Thyroid gland (tissue), 4 donors: ENCODE measurements at regions not wholly inside any gene's neighbourhood (a gene's known extent, or its start where the extent isn't known, plus 50 kb on each side); places are given as distances from the start of the nearest gene placed in this dataset.

ENCODE experiments used
- POLR2A ChIP-seq, 2 donors: fragments of 450-650 bp; IDR thresholded peaks; one replicate each; pipeline ENCODE4 v1.6.1; 2017; ENCODE audit warnings: antibody characterized with exemption in 2 of 2, mild to moderate bottlenecking in 2 of 2, moderate library complexity in 1 of 2
- TF ChIP-seq, protein P1 (sequence below), 6 experiments: fragments of 200-600 bp in 3 of 6; fragments of 450-650 bp in 3 of 6; sonication (generic) in 3 of 6; IDR thresholded peaks; one replicate each; pipeline ENCODE4 v1.5.1; 2016 to 2019; ENCODE audit warnings: antibody characterized with exemption in 6 of 6, mild to moderate bottlenecking in 2 of 6, inconsistent platforms in 1 of 6, moderate library complexity in 1 of 6

DNA sequence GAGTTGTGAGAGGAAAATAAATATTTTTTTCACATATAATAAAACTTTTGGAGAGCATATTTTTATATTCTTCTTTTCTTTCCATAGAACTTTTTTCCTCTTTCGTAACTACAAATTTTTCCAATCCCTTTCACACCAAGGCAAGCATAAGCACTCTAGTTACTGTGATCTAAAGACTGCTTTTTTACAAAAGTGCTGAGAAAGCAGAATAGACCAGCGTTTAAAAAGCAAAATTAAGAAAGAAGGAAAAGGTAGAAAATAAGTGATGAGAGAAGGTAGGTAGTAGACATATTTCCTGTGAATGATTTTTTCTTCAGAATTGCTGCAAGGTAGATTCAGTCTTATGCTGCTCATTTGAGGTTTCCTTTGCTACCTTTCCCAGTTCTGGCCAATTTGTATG lies 195.5 kb downstream of the MBL2 start:
- TF ChIP-seq, protein P1, sequence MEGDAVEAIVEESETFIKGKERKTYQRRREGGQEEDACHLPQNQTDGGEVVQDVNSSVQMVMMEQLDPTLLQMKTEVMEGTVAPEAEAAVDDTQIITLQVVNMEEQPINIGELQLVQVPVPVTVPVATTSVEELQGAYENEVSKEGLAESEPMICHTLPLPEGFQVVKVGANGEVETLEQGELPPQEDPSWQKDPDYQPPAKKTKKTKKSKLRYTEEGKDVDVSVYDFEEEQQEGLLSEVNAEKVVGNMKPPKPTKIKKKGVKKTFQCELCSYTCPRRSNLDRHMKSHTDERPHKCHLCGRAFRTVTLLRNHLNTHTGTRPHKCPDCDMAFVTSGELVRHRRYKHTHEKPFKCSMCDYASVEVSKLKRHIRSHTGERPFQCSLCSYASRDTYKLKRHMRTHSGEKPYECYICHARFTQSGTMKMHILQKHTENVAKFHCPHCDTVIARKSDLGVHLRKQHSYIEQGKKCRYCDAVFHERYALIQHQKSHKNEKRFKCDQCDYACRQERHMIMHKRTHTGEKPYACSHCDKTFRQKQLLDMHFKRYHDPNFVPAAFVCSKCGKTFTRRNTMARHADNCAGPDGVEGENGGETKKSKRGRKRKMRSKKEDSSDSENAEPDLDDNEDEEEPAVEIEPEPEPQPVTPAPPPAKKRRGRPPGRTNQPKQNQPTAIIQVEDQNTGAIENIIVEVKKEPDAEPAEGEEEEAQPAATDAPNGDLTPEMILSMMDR (IDR thresholded peaks at IDR 0.05): no peak
- no peak for TF ChIP-seq POLR2A (IDR thresholded peaks at IDR 0.05)
